ENCODE measurements at regions not wholly inside any gene's neighbourhood (a gene's known extent, or its start where the extent isn't known, plus 50 kb on each side); places are given as distances from the start of the nearest gene placed in this dataset.
"Not testable (repeated sequence)": the region's sequence is repeated elsewhere in the genome, so short reads cannot be mapped to it uniquely, and the experiment has no call there.

GRCh38 chr9:68608763-68609162, 68.1 kb upstream of the TMEM252 start:
- H3K36me3 ChIP-seq (ENCODE audit: low read length): no peaks in the 10 kb centered on the region
- TF ChIP-seq CTCF (IDR thresholded peaks at IDR 0.05; ENCODE audit: insufficient read depth, low read length, poor library complexity, severe bottlenecking): no peak
- no peak for TF ChIP-seq EZH2phosphoT487 (conservative IDR thresholded peaks at IDR 0.05; ENCODE audit: low read length)
- no peaks in the 10 kb centered on the region for H4K20me1 ChIP-seq (ENCODE audit: low read depth, low read length)
- no peak overlapping the region for H3K4me2 ChIP-seq (ENCODE audit: low read depth, low read length, poor library complexity, severe bottlenecking)
- H3K79me2 ChIP-seq (ENCODE audit: insufficient read depth, low read length): no peaks in the 10 kb centered on the region
- no peaks in the 10 kb centered on the region for H3F3A ChIP-seq (ENCODE audit: insufficient read depth)
- H3K27ac ChIP-seq (ENCODE audit: low read depth, low read length): no peak overlapping the region
- H2AFZ ChIP-seq (ENCODE audit: low read depth, low read length, severe bottlenecking): no peak overlapping the region
- no peaks in the 10 kb centered on the region for H3K9me2 ChIP-seq (replicated peaks; ENCODE audit: insufficient read depth, low read length)
- H3K4me3 ChIP-seq (ENCODE audit: insufficient read depth, low read length, poor library complexity, severe bottlenecking): no peak overlapping the region
- H3K9me3 ChIP-seq (ENCODE audit: insufficient read depth, low read length): no peaks in the 10 kb centered on the region
- H3K27me3 ChIP-seq (ENCODE audit: low read length): no peaks in the 10 kb centered on the region
- no peak overlapping the region for H3K9ac ChIP-seq (ENCODE audit: low read length)

- H3K79me2 ChIP-seq (ENCODE audit: insufficient read depth, low read length): no peaks in the 10 kb centered on the region
- no peak overlapping the region for H3K4me2 ChIP-seq (ENCODE audit: low read depth, low read length, poor library complexity, severe bottlenecking)
- H2AFZ ChIP-seq (ENCODE audit: low read depth, low read length, severe bottlenecking): no peak overlapping the region
- TF ChIP-seq CTCF (IDR thresholded peaks at IDR 0.05; ENCODE audit: insufficient read depth, low read length, poor library complexity, severe bottlenecking) (no peak), EZH2phosphoT487 (conservative IDR thresholded peaks at IDR 0.05; ENCODE audit: low read length) (no peak)
- no peaks in the 10 kb centered on the region for H3K9me2 ChIP-seq (replicated peaks; ENCODE audit: insufficient read depth, low read length)
- H3K4me3 ChIP-seq (ENCODE audit: insufficient read depth, low read length, poor library complexity, severe bottlenecking): no peak overlapping the region
- H3K27me3 ChIP-seq (ENCODE audit: low read length): no peaks in the 10 kb centered on the region
- H3K9ac ChIP-seq (ENCODE audit: low read length): no peak overlapping the region
- no peaks in the 10 kb centered on the region for H3K9me3 ChIP-seq (ENCODE audit: insufficient read depth, low read length)
- H3K36me3 ChIP-seq (ENCODE audit: low read length): no peaks in the 10 kb centered on the region
- H4K20me1 ChIP-seq (ENCODE audit: low read depth, low read length): no peaks in the 10 kb centered on the region
- no peaks in the 10 kb centered on the region for H3F3A ChIP-seq (ENCODE audit: insufficient read depth)
- no peak overlapping the region for H3K27ac ChIP-seq (ENCODE audit: low read depth, low read length)
Measured at GRCh38 chr9:68609901-68610415, 69.3 kb upstream of the TMEM252 start.

DNA sequence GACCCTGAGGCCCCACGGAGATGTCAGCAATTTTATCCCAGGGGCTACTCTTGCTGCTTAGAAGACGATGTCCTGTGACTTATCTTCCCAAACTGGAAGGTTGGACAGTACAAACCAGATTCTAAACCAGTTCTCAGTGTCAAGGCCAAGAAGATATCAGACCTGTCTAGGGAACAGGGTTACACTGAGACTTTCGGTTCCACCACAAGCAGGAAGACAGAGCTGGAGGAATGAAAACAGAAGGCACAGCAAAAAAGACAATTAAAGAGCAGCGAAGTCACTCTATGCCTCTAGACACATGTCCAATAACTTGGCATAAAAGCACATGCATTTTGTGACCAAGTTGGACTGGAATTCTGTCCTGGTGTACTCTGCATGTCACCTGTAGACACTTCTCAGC, 73.4 kb upstream of the TMEM252 start:
- Histone ChIP-seq H2AFZ (ENCODE audit: low read depth, low read length, severe bottlenecking) (no peak overlapping the region), H3F3A (ENCODE audit: insufficient read depth) (no peaks in the 10 kb centered on the region), H3K27me3 (ENCODE audit: low read length) (no peaks in the 10 kb centered on the region), H3K9ac (ENCODE audit: low read length) (no peak overlapping the region), H3K36me3 (ENCODE audit: low read length) (no peaks in the 10 kb centered on the region), H3K4me3 (ENCODE audit: insufficient read depth, low read length, poor library complexity, severe bottlenecking) (no peak overlapping the region), H3K9me2 (replicated peaks; ENCODE audit: insufficient read depth, low read length) (no peaks in the 10 kb centered on the region), H4K20me1 (ENCODE audit: low read depth, low read length) (no peaks in the 10 kb centered on the region), H3K79me2 (ENCODE audit: insufficient read depth, low read length) (no peaks in the 10 kb centered on the region), H3K27ac (ENCODE audit: low read depth, low read length) (no peak overlapping the region), H3K4me2 (ENCODE audit: low read depth, low read length, poor library complexity, severe bottlenecking) (no peak overlapping the region), H3K9me3 (ENCODE audit: insufficient read depth, low read length) (no peaks in the 10 kb centered on the region)
- TF ChIP-seq EZH2phosphoT487 (conservative IDR thresholded peaks at IDR 0.05; ENCODE audit: low read length) (no peak), CTCF (IDR thresholded peaks at IDR 0.05; ENCODE audit: insufficient read depth, low read length, poor library complexity, severe bottlenecking) (no peak)

- not testable (repeated sequence) for H3K27me3 ChIP-seq (ENCODE audit: low read length); H3K36me3 ChIP-seq (ENCODE audit: low read length); H2AFZ ChIP-seq (ENCODE audit: low read depth, low read length, severe bottlenecking); H3K4me3 ChIP-seq (ENCODE audit: insufficient read depth, low read length, poor library complexity, severe bottlenecking); H4K20me1 ChIP-seq (ENCODE audit: low read depth, low read length); H3K9me2 ChIP-seq (replicated peaks; ENCODE audit: insufficient read depth, low read length); H3K27ac ChIP-seq (ENCODE audit: low read depth, low read length); H3F3A ChIP-seq (ENCODE audit: insufficient read depth); H3K4me2 ChIP-seq (ENCODE audit: low read depth, low read length, poor library complexity, severe bottlenecking); H3K9ac ChIP-seq (ENCODE audit: low read length); H3K79me2 ChIP-seq (ENCODE audit: insufficient read depth, low read length); H3K9me3 ChIP-seq (ENCODE audit: insufficient read depth, low read length)
Measured at GRCh38 chr9:68617011-68617410, 76.3 kb upstream of the TMEM252 start.
